ENCODE measurements at regions not wholly inside any gene's neighbourhood (a gene's known extent, or its start where the extent isn't known, plus 50 kb on each side); places are given as distances from the start of the nearest gene placed in this dataset.

GRCh38 chr2:14199040-14199439, 433.5 kb upstream of the LRATD1 start:
- H3K27me3 ChIP-seq (replicated peaks), result no peaks in the 10 kb centered on the region
- no peak for DNase-seq (ENCODE audit: low read depth in 1 of 2, low spot score in 2 of 2)

GRCh38 chr2:14219306-14219705, 413.2 kb upstream of the LRATD1 start:
- DNase-seq (ENCODE audit: low read depth in 1 of 2, low spot score in 2 of 2), result no peak
- Histone ChIP-seq H3K4me1 (replicated peaks) (no peaks in the 10 kb centered on the region), H3K27me3 (replicated peaks) (no peaks in the 10 kb centered on the region), H3K9me3 (replicated peaks) (no peaks in the 10 kb centered on the region), H3K4me3 (no peak overlapping the region), H3K27ac (no peak overlapping the region), H3K36me3 (no peaks in the 10 kb centered on the region)

More at GRCh38 chr2:14199040-14199439, 433.5 kb upstream of the LRATD1 start:
- no peak overlapping the region for H3K4me3 ChIP-seq
- H3K4me1 ChIP-seq (replicated peaks), result no peaks in the 10 kb centered on the region
- no peak overlapping the region for H3K27ac ChIP-seq
- H3K36me3 ChIP-seq, result no peaks in the 10 kb centered on the region
- H3K9me3 ChIP-seq (replicated peaks), result peaks cover 8% of the 10 kb centered on the region; the same call in 1 of the 2 replicates

GRCh38 chr2:14220101-14220500, 412.4 kb upstream of the LRATD1 start:
- DNase-seq (ENCODE audit: low read depth in 1 of 2, low spot score in 2 of 2), result no peak
- H3K4me3 ChIP-seq, result no peak overlapping the region
- H3K4me1 ChIP-seq (replicated peaks), result no peaks in the 10 kb centered on the region
- no peak overlapping the region for H3K27ac ChIP-seq
- 0 out of 2 replicates have a peak, but pooled peaks cover 2% of the 10 kb centered on the region for H3K9me3 ChIP-seq (replicated peaks)
- no peaks in the 10 kb centered on the region for H3K27me3 ChIP-seq (replicated peaks)
- no peaks in the 10 kb centered on the region for H3K36me3 ChIP-seq

- Histone ChIP-seq H3K9me3 (replicated peaks) (0 out of 2 replicates have a peak, but pooled peaks cover 5% of the 10 kb centered on the region), H3K4me1 (replicated peaks) (no peaks in the 10 kb centered on the region), H3K36me3 (no peaks in the 10 kb centered on the region), H3K4me3 (no peak overlapping the region), H3K27ac (no peak overlapping the region), H3K27me3 (replicated peaks) (no peaks in the 10 kb centered on the region)
- no peak for DNase-seq (ENCODE audit: low read depth in 1 of 2, low spot score in 2 of 2)
Observed at GRCh38 chr2:14221466-14221865, 411.1 kb upstream of the LRATD1 start.

GRCh38 chr2:14223576-14223975, 408.9 kb upstream of the LRATD1 start:
- Histone ChIP-seq H3K36me3 (no peaks in the 10 kb centered on the region), H3K27ac (no peak overlapping the region)

GRCh38 chr2:14231391-14231898, 401.1 kb upstream of the LRATD1 start:
- H3K9me3 ChIP-seq (replicated peaks), result peaks cover 6% of the 10 kb centered on the region; the same call in 1 of the 2 replicates

More at GRCh38 chr2:14223576-14223975, 408.9 kb upstream of the LRATD1 start:
- no peak for DNase-seq (ENCODE audit: low read depth in 1 of 2, low spot score in 2 of 2)
- Histone ChIP-seq H3K9me3 (replicated peaks) (0 out of 2 replicates have a peak, but pooled peaks cover 5% of the 10 kb centered on the region), H3K27me3 (replicated peaks) (no peaks in the 10 kb centered on the region), H3K4me3 (no peak overlapping the region), H3K4me1 (replicated peaks) (no peaks in the 10 kb centered on the region)

GRCh38 chr2:14232217-14232616, 400.3 kb upstream of the LRATD1 start:
- Histone ChIP-seq H3K27ac (no peak overlapping the region), H3K4me3 (no peak overlapping the region), H3K4me1 (replicated peaks) (no peaks in the 10 kb centered on the region), H3K36me3 (no peaks in the 10 kb centered on the region), H3K9me3 (replicated peaks) (peaks cover 6% of the 10 kb centered on the region; the same call in 1 of the 2 replicates), H3K27me3 (replicated peaks) (no peaks in the 10 kb centered on the region)
- no peak for DNase-seq (ENCODE audit: low read depth in 1 of 2, low spot score in 2 of 2)

More at GRCh38 chr2:14231391-14231898, 401.1 kb upstream of the LRATD1 start:
- Histone ChIP-seq H3K4me3 (no peak overlapping the region), H3K4me1 (replicated peaks) (no peaks in the 10 kb centered on the region), H3K36me3 (no peaks in the 10 kb centered on the region), H3K27me3 (replicated peaks) (no peaks in the 10 kb centered on the region), H3K27ac (no peak overlapping the region)
- no peak for DNase-seq (ENCODE audit: low read depth in 1 of 2, low spot score in 2 of 2)

- H3K36me3 ChIP-seq, result no peaks in the 10 kb centered on the region
- H3K9me3 ChIP-seq (replicated peaks), result peaks cover 6% of the 10 kb centered on the region; the same call in 1 of the 2 replicates
- H3K4me1 ChIP-seq (replicated peaks), result no peaks in the 10 kb centered on the region
- DNase-seq (ENCODE audit: low read depth in 1 of 2, low spot score in 2 of 2), result no peak
- no peaks in the 10 kb centered on the region for H3K27me3 ChIP-seq (replicated peaks)
- no peak overlapping the region for H3K27ac ChIP-seq
- no peak overlapping the region for H3K4me3 ChIP-seq
Observed at GRCh38 chr2:14234911-14235310, 397.6 kb upstream of the LRATD1 start.

- no peak overlapping the region for H3K4me3 ChIP-seq
- no peak for DNase-seq (ENCODE audit: low read depth in 1 of 2, low spot score in 2 of 2)
- no peak overlapping the region for H3K27ac ChIP-seq
Observed at GRCh38 chr2:14235667-14236066, 396.9 kb upstream of the LRATD1 start.

GRCh38 chr2:14237902-14238301, 394.6 kb upstream of the LRATD1 start:
- H3K27ac ChIP-seq, result no peak overlapping the region
- H3K4me3 ChIP-seq, result no peak overlapping the region
- H3K36me3 ChIP-seq, result no peaks in the 10 kb centered on the region
- no peaks in the 10 kb centered on the region for H3K27me3 ChIP-seq (replicated peaks)
- H3K4me1 ChIP-seq (replicated peaks), result no peaks in the 10 kb centered on the region
- 0 out of 2 replicates have a peak, but pooled peaks cover 2% of the 10 kb centered on the region for H3K9me3 ChIP-seq (replicated peaks)
- no peak for DNase-seq (ENCODE audit: low read depth in 1 of 2, low spot score in 2 of 2)

More at GRCh38 chr2:14235667-14236066, 396.9 kb upstream of the LRATD1 start:
- Histone ChIP-seq H3K4me1 (replicated peaks) (no peaks in the 10 kb centered on the region), H3K27me3 (replicated peaks) (no peaks in the 10 kb centered on the region), H3K36me3 (no peaks in the 10 kb centered on the region), H3K9me3 (replicated peaks) (peaks cover 2% of the 10 kb centered on the region; the same call in 1 of the 2 replicates)

- H3K36me3 ChIP-seq, result no peaks in the 10 kb centered on the region
- H3K4me1 ChIP-seq (replicated peaks), result no peaks in the 10 kb centered on the region
- no peaks in the 10 kb centered on the region for H3K27me3 ChIP-seq (replicated peaks)
- no peak overlapping the region for H3K27ac ChIP-seq
- DNase-seq (ENCODE audit: low read depth in 1 of 2, low spot score in 2 of 2), result no peak
- H3K4me3 ChIP-seq, result no peak overlapping the region
- 0 out of 2 replicates have a peak, but pooled peaks cover 1% of the 10 kb centered on the region for H3K9me3 ChIP-seq (replicated peaks)
Observed at GRCh38 chr2:14239605-14240004, 392.9 kb upstream of the LRATD1 start.

- Histone ChIP-seq H3K27me3 (replicated peaks) (no peaks in the 10 kb centered on the region), H3K4me3 (no peak overlapping the region), H3K4me1 (replicated peaks) (no peaks in the 10 kb centered on the region), H3K36me3 (no peaks in the 10 kb centered on the region), H3K27ac (no peak overlapping the region), H3K9me3 (replicated peaks) (no peaks in the 10 kb centered on the region)
- no peak for DNase-seq (ENCODE audit: low read depth in 1 of 2, low spot score in 2 of 2)
Observed at GRCh38 chr2:14240868-14241267, 391.6 kb upstream of the LRATD1 start.

GRCh38 chr2:14245901-14246300, 386.6 kb upstream of the LRATD1 start:
- H3K36me3 ChIP-seq, result no peaks in the 10 kb centered on the region
- DNase-seq (ENCODE audit: low read depth in 1 of 2, low spot score in 2 of 2), result no peak
- H3K4me1 ChIP-seq (replicated peaks), result no peaks in the 10 kb centered on the region
- no peak overlapping the region for H3K27ac ChIP-seq
- no peaks in the 10 kb centered on the region for H3K27me3 ChIP-seq (replicated peaks)
- H3K4me3 ChIP-seq, result no peak overlapping the region
- no peaks in the 10 kb centered on the region for H3K9me3 ChIP-seq (replicated peaks)

GRCh38 chr2:14255135-14255820, 377.2 kb upstream of the LRATD1 start:
- Histone ChIP-seq H3K27ac (no peak overlapping the region), H3K36me3 (no peaks in the 10 kb centered on the region), H3K27me3 (replicated peaks) (no peaks in the 10 kb centered on the region), H3K4me3 (no peak overlapping the region), H3K9me3 (replicated peaks) (no peaks in the 10 kb centered on the region), H3K4me1 (replicated peaks) (no peaks in the 10 kb centered on the region)
- DNase-seq (ENCODE audit: low read depth in 1 of 2, low spot score in 2 of 2), result no peak

Measured in SJSA1 (cell line).